GM23338 (cell line): ENCODE measurements at regions not wholly inside any gene's neighbourhood (a gene's known extent, or its start where the extent isn't known, plus 50 kb on each side); places are given as distances from the start of the nearest gene placed in this dataset.

Source experiments
- ATAC-seq: fragments of 200-7000 bp; cut with Tn5 transposase; 3 replicates; pipeline ENCODE4 v1.9.1; 2020
- DNase-seq: peaks from one replicate; pipeline ENCODE4 v3.0.0-alpha.2; 2015; ENCODE audit warnings: low spot score
- H2AFZ ChIP-seq: fragments of 200-600 bp; sonication (generic); 2 replicates; pipeline ENCODE4 v1.8.0; 2016; ENCODE audit warnings: antibody characterized with exemption, mild to moderate bottlenecking, moderate library complexity
- H3F3A ChIP-seq: fragments of 200-600 bp; sonication (generic); replicated peaks from 2 replicates; pipeline ENCODE4 v1.8.0; 2017; ENCODE audit warnings: antibody characterized with exemption, mixed run types, low read depth
- H3K27ac ChIP-seq: fragments of 200-600 bp; sonication (generic); 2 replicates; pipeline ENCODE4 v1.6.1; 2016; ENCODE audit warnings: low read depth
- H3K27me3 ChIP-seq: fragments of 200-600 bp; sonication (generic); 2 replicates; pipeline ENCODE4 v1.8.0; 2016; ENCODE audit warnings: mild to moderate bottlenecking, mixed run types, moderate library complexity; ENCODE audit not compliant: insufficient read depth
- H3K36me3 ChIP-seq: fragments of 200-600 bp; sonication (generic); 2 replicates; pipeline ENCODE4 v1.8.0; 2016; ENCODE audit warnings: mild to moderate bottlenecking; ENCODE audit not compliant: insufficient read depth
- H3K4me1 ChIP-seq: fragments of 200-600 bp; sonication (generic); 2 replicates; pipeline ENCODE4 v1.8.0; 2016; ENCODE audit warnings: mild to moderate bottlenecking, moderate library complexity; ENCODE audit not compliant: insufficient read depth
- H3K4me2 ChIP-seq: fragments of 200-600 bp; sonication (generic); 2 replicates; pipeline ENCODE4 v1.7.1; 2017; ENCODE audit warnings: mixed run types
- H3K4me3 ChIP-seq: fragments of 200-600 bp; sonication (generic); 2 replicates; pipeline ENCODE4 v1.6.1; 2016; ENCODE audit warnings: mixed run types
- H3K79me2 ChIP-seq: fragments of 200-600 bp; sonication (generic); replicated peaks from 2 replicates; pipeline ENCODE4 v1.8.0; 2017; ENCODE audit warnings: mild to moderate bottlenecking; ENCODE audit not compliant: insufficient read depth
- H3K9me2 ChIP-seq: fragments of 200-600 bp; sonication (generic); 2 replicates; pipeline ENCODE4 v1.8.0; 2017; ENCODE audit not compliant: insufficient read depth
- H4K20me1 ChIP-seq: fragments of 200-600 bp; sonication (generic); replicated peaks from 2 replicates; pipeline ENCODE4 v1.8.0; 2017; ENCODE audit warnings: mild to moderate bottlenecking; ENCODE audit not compliant: insufficient read depth
- H3K27ac Mint-ChIP-seq: 2 replicates; pipeline ENCODE4 v1.8.0; 2020; ENCODE audit warnings: inconsistent platforms, mild to moderate bottlenecking, moderate library complexity, mixed read lengths
- H3K27me3 Mint-ChIP-seq: 3 replicates; pipeline ENCODE4 v1.8.0; 2022; ENCODE audit warnings: low read depth, mild to moderate bottlenecking, moderate library complexity, mixed read lengths, inconsistent platforms; ENCODE audit not compliant: insufficient read depth, poor library complexity
- H3K36me3 Mint-ChIP-seq: 3 replicates; pipeline ENCODE4 v1.8.0; 2021; ENCODE audit warnings: low read depth, mild to moderate bottlenecking, inconsistent platforms, moderate library complexity, mixed read lengths
- H3K4me1 Mint-ChIP-seq: 3 replicates; pipeline ENCODE4 v1.8.0; 2020; ENCODE audit warnings: mild to moderate bottlenecking, inconsistent platforms, mixed read lengths
- H3K4me3 Mint-ChIP-seq: 3 replicates; pipeline ENCODE4 v1.8.0; 2021; ENCODE audit warnings: moderate library complexity, mild to moderate bottlenecking, inconsistent platforms, mixed read lengths
- H3K9me3 Mint-ChIP-seq: 3 replicates; pipeline ENCODE4 v1.8.0; 2020; ENCODE audit warnings: moderate library complexity, mild to moderate bottlenecking, inconsistent platforms, mixed read lengths
- EZH2phosphoT487 ChIP-seq: fragments of 200-600 bp; sonication (generic); IDR thresholded peaks from one replicate; pipeline ENCODE4 v1.8.1; 2018; ENCODE audit warnings: antibody characterized with exemption; ENCODE audit not compliant: unreplicated experiment
- JUNB ChIP-seq: IDR thresholded peaks from one replicate; pipeline ENCODE4 v1.6.1; 2016; ENCODE audit warnings: antibody characterized with exemption; ENCODE audit not compliant: unreplicated experiment
- NANOG ChIP-seq: IDR thresholded peaks from 2 replicates; pipeline ENCODE4 v1.6.1; 2016; ENCODE audit warnings: antibody characterized with exemption, borderline replicate concordance
- ZNF114 ChIP-seq: fragments of 250-450 bp; sonication (Bioruptor Pico); IDR thresholded peaks from 2 replicates; pipeline ENCODE4 v1.5.0; 2020; ENCODE audit warnings: mild to moderate bottlenecking, moderate library complexity
- TF ChIP-seq, protein P1 (sequence below): IDR thresholded peaks from one replicate; pipeline ENCODE4 v1.6.1; 2018; ENCODE audit warnings: antibody characterized with exemption; ENCODE audit not compliant: unreplicated experiment
- TF ChIP-seq, protein P2 (sequence below): fragments of 250-450 bp; sonication (Bioruptor Pico); IDR thresholded peaks from 2 replicates; pipeline ENCODE4 v1.5.0; 2020; ENCODE audit warnings: mild to moderate bottlenecking, moderate library complexity
- TF ChIP-seq, protein P3 (sequence below): IDR thresholded peaks from 2 replicates; pipeline ENCODE4 v1.6.1; 2016; ENCODE audit warnings: antibody characterized with exemption

DNA sequence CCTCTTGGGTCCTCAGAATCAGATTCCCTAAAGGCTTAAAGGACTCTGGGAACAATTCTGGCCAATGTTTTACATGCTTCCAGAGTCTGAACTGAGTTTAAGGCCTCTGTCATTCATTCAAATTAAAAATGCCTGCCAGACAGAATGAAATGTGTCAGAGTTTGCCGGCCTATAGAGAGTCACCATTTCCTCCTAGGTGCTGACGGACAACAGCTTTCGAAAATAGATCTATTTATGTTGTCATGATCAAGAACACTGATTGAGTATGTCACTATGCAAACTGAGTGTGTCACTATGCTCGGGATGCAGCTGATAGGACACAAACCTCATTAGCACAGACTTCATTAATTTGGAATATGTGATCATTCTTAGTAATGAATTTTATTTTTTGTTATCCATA lies 151.4 kb upstream of the TMCC3 start (continued):
- TF ChIP-seq, protein P1, sequence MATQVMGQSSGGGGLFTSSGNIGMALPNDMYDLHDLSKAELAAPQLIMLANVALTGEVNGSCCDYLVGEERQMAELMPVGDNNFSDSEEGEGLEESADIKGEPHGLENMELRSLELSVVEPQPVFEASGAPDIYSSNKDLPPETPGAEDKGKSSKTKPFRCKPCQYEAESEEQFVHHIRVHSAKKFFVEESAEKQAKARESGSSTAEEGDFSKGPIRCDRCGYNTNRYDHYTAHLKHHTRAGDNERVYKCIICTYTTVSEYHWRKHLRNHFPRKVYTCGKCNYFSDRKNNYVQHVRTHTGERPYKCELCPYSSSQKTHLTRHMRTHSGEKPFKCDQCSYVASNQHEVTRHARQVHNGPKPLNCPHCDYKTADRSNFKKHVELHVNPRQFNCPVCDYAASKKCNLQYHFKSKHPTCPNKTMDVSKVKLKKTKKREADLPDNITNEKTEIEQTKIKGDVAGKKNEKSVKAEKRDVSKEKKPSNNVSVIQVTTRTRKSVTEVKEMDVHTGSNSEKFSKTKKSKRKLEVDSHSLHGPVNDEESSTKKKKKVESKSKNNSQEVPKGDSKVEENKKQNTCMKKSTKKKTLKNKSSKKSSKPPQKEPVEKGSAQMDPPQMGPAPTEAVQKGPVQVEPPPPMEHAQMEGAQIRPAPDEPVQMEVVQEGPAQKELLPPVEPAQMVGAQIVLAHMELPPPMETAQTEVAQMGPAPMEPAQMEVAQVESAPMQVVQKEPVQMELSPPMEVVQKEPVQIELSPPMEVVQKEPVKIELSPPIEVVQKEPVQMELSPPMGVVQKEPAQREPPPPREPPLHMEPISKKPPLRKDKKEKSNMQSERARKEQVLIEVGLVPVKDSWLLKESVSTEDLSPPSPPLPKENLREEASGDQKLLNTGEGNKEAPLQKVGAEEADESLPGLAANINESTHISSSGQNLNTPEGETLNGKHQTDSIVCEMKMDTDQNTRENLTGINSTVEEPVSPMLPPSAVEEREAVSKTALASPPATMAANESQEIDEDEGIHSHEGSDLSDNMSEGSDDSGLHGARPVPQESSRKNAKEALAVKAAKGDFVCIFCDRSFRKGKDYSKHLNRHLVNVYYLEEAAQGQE = no peak
- TF ChIP-seq JUNB = no peak
- TF ChIP-seq ZNF114 = no peak
- TF ChIP-seq, protein P2, sequence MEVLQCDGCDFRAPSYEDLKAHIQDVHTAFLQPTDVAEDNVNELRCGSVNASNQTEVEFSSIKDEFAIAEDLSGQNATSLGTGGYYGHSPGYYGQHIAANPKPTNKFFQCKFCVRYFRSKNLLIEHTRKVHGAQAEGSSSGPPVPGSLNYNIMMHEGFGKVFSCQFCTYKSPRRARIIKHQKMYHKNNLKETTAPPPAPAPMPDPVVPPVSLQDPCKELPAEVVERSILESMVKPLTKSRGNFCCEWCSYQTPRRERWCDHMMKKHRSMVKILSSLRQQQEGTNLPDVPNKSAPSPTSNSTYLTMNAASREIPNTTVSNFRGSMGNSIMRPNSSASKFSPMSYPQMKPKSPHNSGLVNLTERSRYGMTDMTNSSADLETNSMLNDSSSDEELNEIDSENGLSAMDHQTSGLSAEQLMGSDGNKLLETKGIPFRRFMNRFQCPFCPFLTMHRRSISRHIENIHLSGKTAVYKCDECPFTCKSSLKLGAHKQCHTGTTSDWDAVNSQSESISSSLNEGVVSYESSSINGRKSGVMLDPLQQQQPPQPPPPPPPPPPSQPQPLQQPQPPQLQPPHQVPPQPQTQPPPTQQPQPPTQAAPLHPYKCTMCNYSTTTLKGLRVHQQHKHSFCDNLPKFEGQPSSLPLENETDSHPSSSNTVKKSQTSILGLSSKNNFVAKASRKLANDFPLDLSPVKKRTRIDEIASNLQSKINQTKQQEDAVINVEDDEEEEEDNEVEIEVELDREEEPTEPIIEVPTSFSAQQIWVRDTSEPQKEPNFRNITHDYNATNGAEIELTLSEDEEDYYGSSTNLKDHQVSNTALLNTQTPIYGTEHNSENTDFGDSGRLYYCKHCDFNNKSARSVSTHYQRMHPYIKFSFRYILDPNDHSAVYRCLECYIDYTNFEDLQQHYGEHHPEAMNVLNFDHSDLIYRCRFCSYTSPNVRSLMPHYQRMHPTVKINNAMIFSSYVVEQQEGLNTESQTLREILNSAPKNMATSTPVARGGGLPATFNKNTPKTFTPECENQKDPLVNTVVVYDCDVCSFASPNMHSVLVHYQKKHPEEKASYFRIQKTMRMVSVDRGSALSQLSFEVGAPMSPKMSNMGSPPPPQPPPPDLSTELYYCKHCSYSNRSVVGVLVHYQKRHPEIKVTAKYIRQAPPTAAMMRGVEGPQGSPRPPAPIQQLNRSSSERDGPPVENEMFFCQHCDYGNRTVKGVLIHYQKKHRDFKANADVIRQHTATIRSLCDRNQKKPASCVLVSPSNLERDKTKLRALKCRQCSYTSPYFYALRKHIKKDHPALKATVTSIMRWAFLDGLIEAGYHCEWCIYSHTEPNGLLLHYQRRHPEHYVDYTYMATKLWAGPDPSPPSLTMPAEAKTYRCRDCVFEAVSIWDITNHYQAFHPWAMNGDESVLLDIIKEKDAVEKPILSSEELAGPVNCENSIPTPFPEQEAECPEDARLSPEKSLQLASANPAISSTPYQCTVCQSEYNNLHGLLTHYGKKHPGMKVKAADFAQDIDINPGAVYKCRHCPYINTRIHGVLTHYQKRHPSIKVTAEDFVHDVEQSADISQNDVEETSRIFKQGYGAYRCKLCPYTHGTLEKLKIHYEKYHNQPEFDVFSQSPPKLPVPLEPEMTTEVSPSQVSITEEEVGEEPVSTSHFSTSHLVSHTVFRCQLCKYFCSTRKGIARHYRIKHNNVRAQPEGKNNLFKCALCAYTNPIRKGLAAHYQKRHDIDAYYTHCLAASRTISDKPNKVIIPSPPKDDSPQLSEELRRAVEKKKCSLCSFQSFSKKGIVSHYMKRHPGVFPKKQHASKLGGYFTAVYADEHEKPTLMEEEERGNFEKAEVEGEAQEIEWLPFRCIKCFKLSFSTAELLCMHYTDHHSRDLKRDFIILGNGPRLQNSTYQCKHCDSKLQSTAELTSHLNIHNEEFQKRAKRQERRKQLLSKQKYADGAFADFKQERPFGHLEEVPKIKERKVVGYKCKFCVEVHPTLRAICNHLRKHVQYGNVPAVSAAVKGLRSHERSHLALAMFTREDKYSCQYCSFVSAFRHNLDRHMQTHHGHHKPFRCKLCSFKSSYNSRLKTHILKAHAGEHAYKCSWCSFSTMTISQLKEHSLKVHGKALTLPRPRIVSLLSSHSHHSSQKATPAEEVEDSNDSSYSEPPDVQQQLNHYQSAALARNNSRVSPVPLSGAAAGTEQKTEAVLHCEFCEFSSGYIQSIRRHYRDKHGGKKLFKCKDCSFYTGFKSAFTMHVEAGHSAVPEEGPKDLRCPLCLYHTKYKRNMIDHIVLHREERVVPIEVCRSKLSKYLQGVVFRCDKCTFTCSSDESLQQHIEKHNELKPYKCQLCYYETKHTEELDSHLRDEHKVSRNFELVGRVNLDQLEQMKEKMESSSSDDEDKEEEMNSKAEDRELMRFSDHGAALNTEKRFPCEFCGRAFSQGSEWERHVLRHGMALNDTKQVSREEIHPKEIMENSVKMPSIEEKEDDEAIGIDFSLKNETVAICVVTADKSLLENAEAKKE (CRISPR knock-in tag) = no peak
- no peak for TF ChIP-seq NANOG

DNA sequence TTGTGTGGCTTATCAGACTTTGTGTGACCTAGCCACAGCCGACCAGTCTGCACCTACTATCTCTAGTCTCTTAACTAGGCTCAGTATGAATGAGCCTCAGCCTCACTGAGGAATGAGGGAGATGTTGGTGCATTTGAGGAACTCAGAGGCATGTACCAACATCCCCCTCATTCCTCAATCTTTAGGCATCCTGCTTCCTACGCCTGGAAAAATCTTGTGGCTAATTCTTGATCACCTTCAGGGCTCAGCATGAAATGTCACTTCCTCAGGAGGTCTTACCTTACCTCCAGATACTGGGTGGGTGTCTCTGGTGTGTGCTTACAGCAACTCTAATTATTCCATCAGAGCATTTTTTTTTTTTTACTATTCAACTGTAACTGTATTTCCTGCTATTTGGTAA lies 148.8 kb upstream of the TMCC3 start:
- DNase-seq (no peak), ATAC-seq (no peak)
- Histone ChIP-seq H3K27ac (no peak overlapping the region), H3K4me3 (no peak overlapping the region), H3F3A (no peaks in the 10 kb centered on the region), H3K4me2 (no peak overlapping the region), H3K79me2 (no peaks in the 10 kb centered on the region), H4K20me1 (no peaks in the 10 kb centered on the region), H3K27me3 (no peaks in the 10 kb centered on the region), H2AFZ (no peak overlapping the region), H3K9me2 (no peaks in the 10 kb centered on the region), H3K36me3 (no peaks in the 10 kb centered on the region), H3K4me1 (no peaks in the 10 kb centered on the region)
- H3K36me3 Mint-ChIP-seq = no peaks in the 10 kb centered on the region
- H3K27me3 Mint-ChIP-seq = peaks cover 2% of the 10 kb centered on the region
- H3K4me3 Mint-ChIP-seq = no peak overlapping the region
- no peaks in the 10 kb centered on the region for H3K9me3 Mint-ChIP-seq
- H3K27ac Mint-ChIP-seq = no peak overlapping the region
- peaks cover 9% of the 10 kb centered on the region; the same call in 2 of the 3 replicates for H3K4me1 Mint-ChIP-seq
- no peak for TF ChIP-seq NANOG
- TF ChIP-seq, protein P3, sequence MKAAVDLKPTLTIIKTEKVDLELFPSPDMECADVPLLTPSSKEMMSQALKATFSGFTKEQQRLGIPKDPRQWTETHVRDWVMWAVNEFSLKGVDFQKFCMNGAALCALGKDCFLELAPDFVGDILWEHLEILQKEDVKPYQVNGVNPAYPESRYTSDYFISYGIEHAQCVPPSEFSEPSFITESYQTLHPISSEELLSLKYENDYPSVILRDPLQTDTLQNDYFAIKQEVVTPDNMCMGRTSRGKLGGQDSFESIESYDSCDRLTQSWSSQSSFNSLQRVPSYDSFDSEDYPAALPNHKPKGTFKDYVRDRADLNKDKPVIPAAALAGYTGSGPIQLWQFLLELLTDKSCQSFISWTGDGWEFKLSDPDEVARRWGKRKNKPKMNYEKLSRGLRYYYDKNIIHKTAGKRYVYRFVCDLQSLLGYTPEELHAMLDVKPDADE = no peak
- TF ChIP-seq EZH2phosphoT487 = no peak
